HT-29 (cell line): ENCODE measurements at regions not wholly inside any gene's neighbourhood (a gene's known extent, or its start where the extent isn't known, plus 50 kb on each side); places are given as distances from the start of the nearest gene placed in this dataset.
A peak's percentile ranks its signal among the peaks of the same experiment; 100 is the strongest.

ENCODE experiments used
- DNase-seq: peaks from one replicate; pipeline ENCODE4 v3.0.0-alpha.2; 2015; ENCODE audit warnings: low spot score

GRCh38 chr6:132244744-132245143, 156.5 kb downstream of the MOXD1 start:
- no peak for DNase-seq

- no peak for DNase-seq
Observed at GRCh38 chr6:132236744-132237143, 164.5 kb downstream of the MOXD1 start.

GRCh38 chr6:132236281-132236680, 165.0 kb downstream of the MOXD1 start:
- DNase-seq: no peak

GRCh38 chr6:132235596-132236280, 165.5 kb downstream of the MOXD1 start:
- no peak for DNase-seq

- no peak for DNase-seq
Observed at GRCh38 chr6:132234356-132234755, 166.9 kb downstream of the MOXD1 start.

GRCh38 chr6:132231121-132231884, 170.0 kb downstream of the MOXD1 start:
- DNase-seq: no peak

- no peak for DNase-seq
Observed at GRCh38 chr6:132228894-132229293, 172.4 kb downstream of the MOXD1 start.

GRCh38 chr6:132227904-132228303, 173.4 kb downstream of the MOXD1 start:
- DNase-seq: no peak

- no peak for DNase-seq
Observed at GRCh38 chr6:132224943-132225342, 176.3 kb downstream of the MOXD1 start.

- DNase-seq: no peak
Observed at GRCh38 chr6:132220800-132221199, 180.5 kb downstream of the MOXD1 start.

- no peak for DNase-seq
Observed at GRCh38 chr6:132219901-132220300, 181.4 kb downstream of the MOXD1 start.

GRCh38 chr6:132218059-132218696, 183.1 kb downstream of the MOXD1 start:
- peak; percentile 40 for DNase-seq

- DNase-seq: no peak
Observed at GRCh38 chr6:132215805-132216204, 185.5 kb downstream of the MOXD1 start.

GRCh38 chr6:132214716-132215115, 186.6 kb downstream of the MOXD1 start:
- no peak for DNase-seq

GRCh38 chr6:132213732-132214131, 187.5 kb downstream of the MOXD1 start:
- no peak for DNase-seq

GRCh38 chr6:132213191-132213590, 188.1 kb downstream of the MOXD1 start:
- no peak for DNase-seq

- no peak for DNase-seq
Observed at GRCh38 chr6:132210886-132211563, 190.2 kb downstream of the MOXD1 start.

GRCh38 chr6:132209351-132209750, 191.9 kb downstream of the MOXD1 start:
- DNase-seq: peak; percentile 4

- no peak for DNase-seq
Observed at GRCh38 chr6:132207991-132208390, 193.3 kb downstream of the MOXD1 start.

- DNase-seq: no peak
Observed at GRCh38 chr6:132205946-132206345, 195.3 kb downstream of the MOXD1 start.

GRCh38 chr6:132204591-132204990, 196.7 kb downstream of the MOXD1 start:
- DNase-seq: no peak

- DNase-seq: no peak
Observed at GRCh38 chr6:132202574-132202973, 198.7 kb downstream of the MOXD1 start.
